Body of pancreas (tissue), 4 donors: ENCODE measurements at regions not wholly inside any gene's neighbourhood (a gene's known extent, or its start where the extent isn't known, plus 50 kb on each side); places are given as distances from the start of the nearest gene placed in this dataset.

Experiments
- ATAC-seq: fragments of 150-250 bp; one replicate; pipeline ENCODE4 v1.9.1; 2016
- DNase-seq, 4 donors: peaks; one replicate each; pipeline ENCODE4 v3.0.0-alpha.2; 2019
- H3K27ac ChIP-seq, 4 donors: fragments of 200-600 bp; sonication (generic); 1 replicate in 3 of 4; 2 replicates in 1 of 4; pipeline versions ENCODE4 v1.5.1 to v1.6.1; 2016 to 2019; ENCODE audit warnings: mild to moderate bottlenecking in 1 of 4, mixed read lengths in 1 of 4, moderate library complexity in 1 of 4
- H3K27me3 ChIP-seq, 2 donors: fragments of 200-600 bp; sonication (generic); one replicate each; pipeline ENCODE4 v1.6.0; 2016; ENCODE audit warnings: mild to moderate bottlenecking in 1 of 2
- H3K36me3 ChIP-seq, 2 donors: fragments of 200-600 bp; sonication (generic); replicated peaks in 1 of 2; 2 replicates each; pipeline ENCODE4 v1.5.1; 2016; ENCODE audit warnings: low read depth in 2 of 2; ENCODE audit not compliant: insufficient read depth in 1 of 2
- H3K4me1 ChIP-seq: fragments of 200-600 bp; sonication (generic); one replicate; pipeline ENCODE4 v1.6.0; 2016
- H3K4me3 ChIP-seq, 2 donors: fragments of 200-600 bp; sonication (generic); 1 replicate in 1 of 2; 2 replicates in 1 of 2; pipeline ENCODE4 v1.5.1; 2016 to 2019
- H3K9me3 ChIP-seq, 3 donors: fragments of 200-600 bp; sonication (generic); 1 replicate in 2 of 3; 2 replicates in 1 of 3; pipeline ENCODE4 v1.5.1; 2016
- CTCF ChIP-seq, 7 experiments: fragments of 450-650 bp in 4 of 7; fragments of 200-600 bp in 3 of 7; sonication (generic) in 3 of 7; IDR thresholded peaks; one replicate each; pipeline ENCODE4 v1.5.1; 2016 to 2019; ENCODE audit warnings: antibody characterized with exemption in 7 of 7
- POLR2A ChIP-seq, 3 donors: fragments of 450-650 bp; IDR thresholded peaks; one replicate each; pipeline ENCODE4 v1.6.1; 2016; ENCODE audit warnings: antibody characterized with exemption in 3 of 3, mild to moderate bottlenecking in 2 of 3
- WGBS, 2 donors: methylation state at CpG; one replicate each; pipeline ENCODE4 v1.1.5; 2017; 5-methylcytosine and 5-hydroxymethylcytosine counted together
- intact Hi-C: fragments of 100-400 bp; cut with DNase I; formaldehyde crosslinking; loops from one replicate; pipeline ENCODE4 v1.15.1; 2023

DNA sequence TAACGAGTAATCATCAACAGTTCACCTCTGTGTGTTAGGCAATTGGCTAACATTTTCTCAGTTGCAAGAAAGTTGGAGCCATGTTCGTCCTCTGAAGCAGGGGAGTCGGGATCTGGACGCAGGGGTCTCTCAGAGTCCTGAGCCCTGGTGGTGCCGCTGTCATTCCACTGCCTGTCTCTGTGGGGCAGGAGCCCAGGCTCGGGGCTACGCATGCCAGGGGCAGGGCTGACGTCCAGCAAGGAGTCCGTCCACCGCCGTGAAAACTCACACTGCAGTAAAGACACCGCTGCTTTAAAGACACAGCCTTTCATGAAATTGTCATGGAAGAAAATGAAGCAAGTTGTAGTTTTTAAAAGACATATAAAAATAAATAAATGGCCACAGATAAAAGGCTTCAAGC, 571.1 kb upstream of the SOX11 start:
- H3K4me1 ChIP-seq = no peaks in the 10 kb centered on the region
- no peak overlapping the region for H3K4me3 ChIP-seq
- intact Hi-C loops = no loop called here
- no peaks in the 10 kb centered on the region for H3K27me3 ChIP-seq
- DNase-seq (no peak), ATAC-seq (no peak)
- WGBS, 2 donors = 8 to 11% methylated on average over 12 of the region's 12 CpGs
- no peaks in the 10 kb centered on the region for H3K36me3 ChIP-seq
- no peaks in the 10 kb centered on the region for H3K9me3 ChIP-seq
- TF ChIP-seq CTCF (IDR thresholded peaks at IDR 0.05) (no peak), POLR2A (IDR thresholded peaks at IDR 0.05) (no peak)
- H3K27ac ChIP-seq = no peak overlapping the region

GRCh38 chr2:5121642-5122041, 570.5 kb upstream of the SOX11 start:
- no peaks in the 10 kb centered on the region for H3K27me3 ChIP-seq
- H3K4me1 ChIP-seq = no peaks in the 10 kb centered on the region
- H3K36me3 ChIP-seq = no peaks in the 10 kb centered on the region
- H3K4me3 ChIP-seq = no peak overlapping the region
- no peak for DNase-seq
- intact Hi-C loops = no loop called here
- no peaks in the 10 kb centered on the region for H3K9me3 ChIP-seq
- TF ChIP-seq POLR2A (IDR thresholded peaks at IDR 0.05) = no peak
- TF ChIP-seq CTCF (IDR thresholded peaks at IDR 0.05) = no peak
- ATAC-seq = no peak
- H3K27ac ChIP-seq = no peak overlapping the region
- 1 to 2% methylated on average over 4 of the region's 4 CpGs for WGBS, 2 donors

GRCh38 chr2:5123582-5124196, 568.5 kb upstream of the SOX11 start:
- H3K9me3 ChIP-seq = no peaks in the 10 kb centered on the region
- ATAC-seq (no peak), DNase-seq (no peak)
- intact Hi-C loops = no loop called here
- no peaks in the 10 kb centered on the region for H3K36me3 ChIP-seq
- TF ChIP-seq CTCF (IDR thresholded peaks at IDR 0.05) (no peak), POLR2A (IDR thresholded peaks at IDR 0.05) (no peak)
- H3K4me1 ChIP-seq = no peaks in the 10 kb centered on the region
- no peak overlapping the region for H3K4me3 ChIP-seq
- H3K27ac ChIP-seq = no peak overlapping the region
- 56 to 57% methylated on average over 4 of the region's 4 CpGs for WGBS, 2 donors
- no peaks in the 10 kb centered on the region for H3K27me3 ChIP-seq

GRCh38 chr2:5125017-5125730, 567.0 kb upstream of the SOX11 start:
- intact Hi-C loops = no loop called here
- TF ChIP-seq CTCF (IDR thresholded peaks at IDR 0.05) (no peak), POLR2A (IDR thresholded peaks at IDR 0.05) (no peak)
- 25 to 37% methylated on average over 2 of the region's 2 CpGs for WGBS, 2 donors

DNA sequence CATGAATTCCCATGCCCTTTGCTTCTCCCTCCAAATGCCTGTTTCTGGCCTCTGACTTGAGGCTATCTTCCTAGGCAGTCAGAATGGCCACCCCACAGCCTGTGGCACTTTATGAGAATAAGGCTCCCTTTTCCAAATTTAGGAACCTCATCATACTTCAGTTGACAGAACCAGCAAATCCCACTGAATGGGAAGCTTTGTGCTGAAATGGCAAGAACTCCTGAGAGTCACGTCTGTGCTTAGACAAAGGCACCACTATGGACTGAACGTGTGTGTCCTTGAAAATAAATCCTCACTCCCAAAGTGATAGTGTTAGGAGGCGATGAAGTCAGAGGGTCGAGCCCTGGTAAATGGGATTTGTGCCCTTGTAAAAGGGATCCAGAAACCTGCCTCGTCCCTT, 559.9 kb upstream of the SOX11 start:
- WGBS, 2 donors = 35 to 48% methylated on average over 5 of the region's 5 CpGs
- Histone ChIP-seq H3K4me1 (no peaks in the 10 kb centered on the region), H3K4me3 (no peak overlapping the region), H3K27ac (no peak overlapping the region), H3K27me3 (no peaks in the 10 kb centered on the region), H3K36me3 (no peaks in the 10 kb centered on the region), H3K9me3 (no peaks in the 10 kb centered on the region)
- intact Hi-C loops = no loop called here
- ATAC-seq (no peak), DNase-seq (no peak)
- no peak for TF ChIP-seq CTCF (IDR thresholded peaks at IDR 0.05)
- TF ChIP-seq POLR2A (IDR thresholded peaks at IDR 0.05) = no peak

More at GRCh38 chr2:5125017-5125730, 567.0 kb upstream of the SOX11 start:
- Histone ChIP-seq H3K36me3 (no peaks in the 10 kb centered on the region), H3K27me3 (no peaks in the 10 kb centered on the region), H3K9me3 (no peaks in the 10 kb centered on the region), H3K4me1 (no peaks in the 10 kb centered on the region), H3K27ac (no peak overlapping the region), H3K4me3 (no peak overlapping the region)
- ATAC-seq (no peak), DNase-seq (no peak)
